ENCODE measurements at regions not wholly inside any gene's neighbourhood (a gene's known extent, or its start where the extent isn't known, plus 50 kb on each side); places are given as distances from the start of the nearest gene placed in this dataset.

DNA sequence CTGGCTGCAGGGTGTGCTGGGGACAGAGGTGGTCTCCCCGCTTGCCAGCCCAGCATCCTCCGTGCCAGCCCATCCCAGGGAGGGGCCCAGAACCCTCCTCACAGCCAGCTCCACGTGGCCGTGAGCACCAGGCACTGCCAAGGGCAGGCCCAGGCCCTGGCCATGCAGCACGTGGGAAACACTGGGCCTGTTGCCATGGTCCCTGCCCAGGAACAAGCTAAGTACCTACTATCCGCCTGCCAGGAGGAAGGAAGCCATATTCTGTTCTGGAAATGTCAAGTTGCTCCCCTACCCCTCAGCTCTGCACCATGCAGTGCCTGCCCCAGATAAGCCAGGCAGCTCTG lies 250.6 kb downstream of the CYP26B1 start:
- TF ChIP-seq, protein P1, sequence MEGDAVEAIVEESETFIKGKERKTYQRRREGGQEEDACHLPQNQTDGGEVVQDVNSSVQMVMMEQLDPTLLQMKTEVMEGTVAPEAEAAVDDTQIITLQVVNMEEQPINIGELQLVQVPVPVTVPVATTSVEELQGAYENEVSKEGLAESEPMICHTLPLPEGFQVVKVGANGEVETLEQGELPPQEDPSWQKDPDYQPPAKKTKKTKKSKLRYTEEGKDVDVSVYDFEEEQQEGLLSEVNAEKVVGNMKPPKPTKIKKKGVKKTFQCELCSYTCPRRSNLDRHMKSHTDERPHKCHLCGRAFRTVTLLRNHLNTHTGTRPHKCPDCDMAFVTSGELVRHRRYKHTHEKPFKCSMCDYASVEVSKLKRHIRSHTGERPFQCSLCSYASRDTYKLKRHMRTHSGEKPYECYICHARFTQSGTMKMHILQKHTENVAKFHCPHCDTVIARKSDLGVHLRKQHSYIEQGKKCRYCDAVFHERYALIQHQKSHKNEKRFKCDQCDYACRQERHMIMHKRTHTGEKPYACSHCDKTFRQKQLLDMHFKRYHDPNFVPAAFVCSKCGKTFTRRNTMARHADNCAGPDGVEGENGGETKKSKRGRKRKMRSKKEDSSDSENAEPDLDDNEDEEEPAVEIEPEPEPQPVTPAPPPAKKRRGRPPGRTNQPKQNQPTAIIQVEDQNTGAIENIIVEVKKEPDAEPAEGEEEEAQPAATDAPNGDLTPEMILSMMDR (CRISPR knock-in tag; IDR thresholded peaks at IDR 0.05) = no peak
- no peak for TF ChIP-seq ZNF207 (IDR thresholded peaks at IDR 0.05; ENCODE audit: borderline replicate concordance)
- TF ChIP-seq GMEB1 (CRISPR knock-in tag; IDR thresholded peaks at IDR 0.05; ENCODE audit: borderline replicate concordance) = no peak
- no peak for TF ChIP-seq POLR2A (IDR thresholded peaks at IDR 0.05; ENCODE audit: insufficient read depth in 1 of 2, low read depth in 2 of 2, low read length in 2 of 2)

Measured in HepG2 (cell line).